AG09309 (cell line): ENCODE measurements at regions not wholly inside any gene's neighbourhood (a gene's known extent, or its start where the extent isn't known, plus 50 kb on each side); places are given as distances from the start of the nearest gene placed in this dataset.

Experiments
- DNase-seq: peaks from one replicate; pipeline ENCODE4 v3.0.0-alpha.2; 2010; ENCODE audit warnings: low read depth
- H3K4me3 ChIP-seq: 2 replicates; pipeline ENCODE4 v1.5.1; 2011; ENCODE audit warnings: mild to moderate bottlenecking, low read depth, low read length, moderate library complexity; ENCODE audit not compliant: control insufficient read depth
- TF ChIP-seq, protein P1 (sequence below): IDR thresholded peaks from 2 replicates; pipeline ENCODE4 v1.5.1; 2011; ENCODE audit warnings: mild to moderate bottlenecking, low read depth, low read length, inconsistent platforms; ENCODE audit not compliant: insufficient read depth, control insufficient read depth; ENCODE audit errors: missing control alignments

DNA sequence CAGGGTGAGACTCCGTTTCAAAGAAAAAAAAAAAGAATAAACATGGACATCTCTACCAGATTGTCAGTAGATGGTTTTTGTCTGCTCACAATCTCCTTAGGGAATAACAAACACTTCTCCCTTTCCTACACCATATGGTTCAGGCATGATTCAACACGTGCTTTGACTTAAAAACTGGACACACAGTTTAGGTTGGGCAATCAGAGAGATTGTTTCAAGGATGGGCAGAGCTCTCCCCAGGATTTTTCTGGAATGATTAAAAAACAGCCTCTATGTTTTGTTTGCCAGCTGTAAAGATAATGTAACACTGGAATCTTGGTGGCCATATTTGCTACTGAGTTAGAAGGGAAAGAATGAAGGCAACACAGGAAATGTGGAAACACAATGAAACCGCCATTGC, 150.1 kb upstream of the TSC22D1 start:
- peak; percentile 96 for DNase-seq
- TF ChIP-seq, protein P1, sequence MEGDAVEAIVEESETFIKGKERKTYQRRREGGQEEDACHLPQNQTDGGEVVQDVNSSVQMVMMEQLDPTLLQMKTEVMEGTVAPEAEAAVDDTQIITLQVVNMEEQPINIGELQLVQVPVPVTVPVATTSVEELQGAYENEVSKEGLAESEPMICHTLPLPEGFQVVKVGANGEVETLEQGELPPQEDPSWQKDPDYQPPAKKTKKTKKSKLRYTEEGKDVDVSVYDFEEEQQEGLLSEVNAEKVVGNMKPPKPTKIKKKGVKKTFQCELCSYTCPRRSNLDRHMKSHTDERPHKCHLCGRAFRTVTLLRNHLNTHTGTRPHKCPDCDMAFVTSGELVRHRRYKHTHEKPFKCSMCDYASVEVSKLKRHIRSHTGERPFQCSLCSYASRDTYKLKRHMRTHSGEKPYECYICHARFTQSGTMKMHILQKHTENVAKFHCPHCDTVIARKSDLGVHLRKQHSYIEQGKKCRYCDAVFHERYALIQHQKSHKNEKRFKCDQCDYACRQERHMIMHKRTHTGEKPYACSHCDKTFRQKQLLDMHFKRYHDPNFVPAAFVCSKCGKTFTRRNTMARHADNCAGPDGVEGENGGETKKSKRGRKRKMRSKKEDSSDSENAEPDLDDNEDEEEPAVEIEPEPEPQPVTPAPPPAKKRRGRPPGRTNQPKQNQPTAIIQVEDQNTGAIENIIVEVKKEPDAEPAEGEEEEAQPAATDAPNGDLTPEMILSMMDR: no peak
- no peak overlapping the region for H3K4me3 ChIP-seq

DNA sequence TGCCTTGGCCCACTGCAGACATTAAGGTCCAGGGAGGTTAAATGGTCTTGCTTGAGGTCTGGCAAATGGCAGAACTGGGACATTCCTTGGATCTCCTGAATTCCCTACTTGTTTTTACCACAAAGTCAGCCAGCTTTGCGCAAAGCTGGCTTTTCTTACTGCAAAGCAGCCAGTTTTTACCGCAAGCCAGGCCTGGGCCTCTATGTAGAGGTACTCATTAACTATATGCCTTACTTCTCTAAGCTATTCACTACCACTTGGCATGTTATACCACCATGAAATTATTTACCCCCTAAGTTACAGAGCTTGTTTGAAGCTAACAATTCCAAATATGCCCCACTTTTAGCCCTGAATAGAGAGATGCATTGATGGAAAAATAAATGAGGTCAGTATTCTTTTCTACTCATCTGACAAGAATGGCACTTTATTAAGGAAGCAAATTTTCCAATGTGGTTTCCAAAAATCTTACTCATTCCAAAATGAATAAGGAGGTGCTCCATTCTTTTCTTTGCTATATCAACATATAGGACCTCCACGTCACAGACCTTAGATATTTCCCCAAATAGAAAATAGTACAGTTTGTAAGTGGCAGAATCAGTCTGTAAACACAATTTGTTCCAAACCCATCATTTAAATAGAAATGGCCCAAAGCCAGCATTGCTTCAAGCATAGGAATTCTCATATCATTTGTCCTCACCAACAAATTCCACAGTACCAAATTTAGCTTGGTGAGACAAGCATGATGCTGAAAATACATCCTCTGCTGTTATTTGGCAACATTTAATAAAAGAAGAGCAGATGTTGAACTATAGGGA, 143.9 kb upstream of the TSC22D1 start:
- TF ChIP-seq, protein P1: no peak
- peak; percentile 71 for DNase-seq
- no peak overlapping the region for H3K4me3 ChIP-seq

DNA sequence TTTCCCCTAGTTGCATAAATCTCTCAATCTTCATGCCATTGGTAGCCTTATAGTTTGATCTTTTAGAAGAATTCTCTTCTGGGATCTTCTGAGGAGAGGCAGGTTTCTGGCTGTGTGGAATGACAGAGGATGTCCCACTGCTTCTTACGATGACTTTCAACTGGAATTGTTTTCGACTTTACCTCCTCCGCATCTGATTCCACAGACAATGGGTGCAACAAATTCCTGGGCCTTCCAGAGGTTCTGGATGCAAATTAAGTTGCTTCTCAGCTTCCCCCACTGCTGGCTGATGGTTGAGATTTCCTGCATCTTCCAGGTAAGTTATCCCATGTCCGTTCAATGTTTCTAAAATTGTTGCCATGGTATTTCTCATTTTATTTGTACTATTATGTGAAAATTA, 142.3 kb upstream of the TSC22D1 start:
- TF ChIP-seq, protein P1: no peak

DNA sequence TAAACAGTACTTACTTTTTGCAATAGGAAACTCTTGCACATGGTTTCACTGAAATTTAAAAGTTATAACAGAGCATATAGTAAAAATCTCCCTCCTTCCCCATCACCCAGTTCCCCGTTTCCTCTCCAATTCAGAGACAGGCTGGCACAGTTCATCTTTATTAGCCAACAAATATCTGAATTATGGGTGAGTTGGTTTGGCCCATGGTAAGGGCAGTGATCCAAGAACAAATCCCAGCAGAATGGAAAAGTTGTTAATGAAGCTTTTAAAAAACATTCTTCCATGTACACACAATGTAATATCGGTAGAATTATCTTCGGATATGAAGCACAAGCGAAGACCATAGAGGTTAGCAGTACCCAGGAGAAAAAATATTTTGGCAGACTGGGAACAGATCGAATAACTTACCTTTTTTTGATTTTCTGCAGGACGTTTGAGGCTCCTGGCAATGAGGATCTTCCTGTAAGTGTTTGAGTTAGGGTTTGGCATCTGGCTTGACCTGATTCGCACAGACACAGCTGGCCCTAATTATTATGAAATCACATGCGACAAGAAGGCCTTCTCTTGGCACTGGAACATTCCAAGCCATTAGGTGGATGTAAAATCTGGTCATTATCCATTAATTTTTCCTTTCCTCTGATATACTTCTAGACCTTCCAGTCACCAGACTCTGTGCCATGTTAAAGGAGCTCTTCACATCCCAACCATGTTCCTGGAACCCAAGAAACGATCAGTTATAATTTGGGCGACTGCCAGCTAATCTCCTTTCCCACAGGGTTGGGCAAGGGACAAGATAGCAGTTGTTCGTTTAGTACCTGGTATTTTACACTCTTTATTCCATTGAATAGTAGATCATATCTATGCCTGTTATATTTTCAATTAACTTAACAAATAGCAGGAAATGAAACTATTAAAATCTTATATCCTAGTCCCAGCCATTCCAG, 139.4 kb upstream of the TSC22D1 start:
- no peak overlapping the region for H3K4me3 ChIP-seq
- peak; percentile 28 for DNase-seq
- TF ChIP-seq, protein P1: no peak

More for the DNA sequence above, 142.3 kb upstream of the TSC22D1 start:
- no peak for DNase-seq
- H3K4me3 ChIP-seq: no peak overlapping the region

DNA sequence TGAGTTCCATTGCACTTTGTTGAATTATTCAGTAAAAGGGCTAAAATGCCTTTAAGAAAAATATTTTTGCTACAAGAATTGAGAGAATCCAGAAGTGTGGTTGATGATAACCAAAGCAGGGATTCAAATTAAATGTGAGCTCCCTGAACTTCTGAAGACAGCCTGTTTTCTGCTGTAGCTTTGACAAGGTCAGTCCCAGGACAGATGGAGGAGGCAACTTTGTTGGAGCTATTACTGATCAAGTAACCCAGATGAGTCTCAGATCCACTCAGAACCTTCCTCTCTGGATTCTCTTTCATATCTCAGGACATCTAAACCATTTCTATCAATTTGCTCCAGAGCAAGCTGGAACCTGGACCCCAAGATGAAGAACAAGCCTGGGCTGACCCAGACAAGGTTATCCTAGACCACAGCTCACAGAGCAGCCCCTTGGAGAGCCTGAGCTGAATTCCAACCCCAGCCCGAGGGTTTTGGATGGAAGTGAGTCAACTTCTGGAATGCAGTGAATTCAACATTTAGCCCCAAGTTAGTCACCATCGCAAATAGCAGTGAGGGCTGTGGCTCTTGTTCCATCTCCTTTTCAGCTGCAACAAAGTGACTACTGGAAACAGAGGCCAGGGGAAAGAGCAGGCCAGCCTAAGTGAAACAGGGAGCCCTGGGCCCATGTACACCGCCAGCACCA, 137.8 kb upstream of the TSC22D1 start:
- peak; percentile 69 for DNase-seq
- TF ChIP-seq, protein P1: no peak
- no peak overlapping the region for H3K4me3 ChIP-seq

DNA sequence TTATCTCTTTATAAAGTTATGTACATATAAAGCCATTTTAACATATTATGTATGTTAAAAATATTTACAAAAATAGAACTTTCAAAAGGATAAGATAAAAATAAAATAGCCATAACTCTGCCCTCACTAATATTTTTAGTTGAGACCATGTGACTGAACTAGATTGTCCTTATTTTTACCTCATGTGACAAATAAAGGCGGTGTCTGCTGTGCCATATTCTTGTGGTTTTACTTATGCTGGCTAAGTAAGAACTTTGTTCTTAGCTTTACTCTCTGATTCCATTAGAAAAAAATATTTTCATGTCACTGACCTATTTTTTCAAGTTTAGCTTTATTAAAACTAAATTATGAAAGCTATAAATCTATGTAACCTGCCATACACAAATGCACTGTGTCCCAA, 135.6 kb upstream of the TSC22D1 start:
- H3K4me3 ChIP-seq: no peak overlapping the region
- TF ChIP-seq, protein P1: no peak
- DNase-seq: no peak
